SK-N-SH (cell line): ENCODE measurements at regions not wholly inside any gene's neighbourhood (a gene's known extent, or its start where the extent isn't known, plus 50 kb on each side); places are given as distances from the start of the nearest gene placed in this dataset.

Source experiments
- CTCF ChIP-seq: fragments of 200-600 bp; sonication (generic); IDR thresholded peaks from 2 replicates; pipeline ENCODE4 v1.6.1; 2017; ENCODE audit warnings: antibody characterized with exemption, mild to moderate bottlenecking, moderate library complexity
- GABPA ChIP-seq: IDR thresholded peaks from 2 replicates; pipeline ENCODE4 v1.4.0; 2012; ENCODE audit warnings: low read depth, mild to moderate bottlenecking
- MXI1 ChIP-seq: IDR thresholded peaks from 2 replicates; pipeline ENCODE4 v1.6.1; 2012; ENCODE audit warnings: mild to moderate bottlenecking, low read depth, low read length, improper control_type of control experiment
- RAD21 ChIP-seq: IDR thresholded peaks from 2 replicates; pipeline ENCODE4 v1.6.1; 2012; ENCODE audit warnings: mild to moderate bottlenecking, low read length
- REST ChIP-seq: IDR thresholded peaks from 2 replicates; pipeline ENCODE4 v1.6.1; 2012; ENCODE audit warnings: mild to moderate bottlenecking, low read depth, low read length, moderate library complexity
- RXRA ChIP-seq: IDR thresholded peaks from 2 replicates; pipeline ENCODE4 v1.4.0; 2012; ENCODE audit warnings: low read depth, mild to moderate bottlenecking, borderline replicate concordance
- SIN3A ChIP-seq: IDR thresholded peaks from 2 replicates; pipeline ENCODE4 v1.6.1; 2012; ENCODE audit warnings: low read depth, mild to moderate bottlenecking, low read length, moderate library complexity, borderline replicate concordance
- SMC3 ChIP-seq: IDR thresholded peaks from 2 replicates; pipeline ENCODE4 v1.6.1; 2012; ENCODE audit warnings: low read depth, low read length, improper control_type of control experiment
- USF2 ChIP-seq: fragments of 150-350 bp; IDR thresholded peaks from 2 replicates; pipeline ENCODE4 v1.6.1; 2017; ENCODE audit warnings: antibody characterized with exemption, low read length, low read depth, borderline replicate concordance
- YY1 ChIP-seq: IDR thresholded peaks from 2 replicates; pipeline ENCODE4 v1.4.0; 2012; ENCODE audit warnings: low read depth, mild to moderate bottlenecking

- TF ChIP-seq CTCF: no peak
- TF ChIP-seq GABPA: no peak
- no peak for TF ChIP-seq RXRA
- TF ChIP-seq REST: no peak
- no peak for TF ChIP-seq SIN3A
- no peak for TF ChIP-seq SMC3
- no peak for TF ChIP-seq MXI1
- TF ChIP-seq USF2: no peak
- no peak for TF ChIP-seq RAD21
- no peak for TF ChIP-seq YY1
Observed at GRCh38 chr7:45511721-45512597, 62.2 kb upstream of the ADCY1 start.
